ENCODE measurements at regions not wholly inside any gene's neighbourhood (a gene's known extent, or its start where the extent isn't known, plus 50 kb on each side); places are given as distances from the start of the nearest gene placed in this dataset.
"Not testable (repeated sequence)": the region's sequence is repeated elsewhere in the genome, so short reads cannot be mapped to it uniquely, and the experiment has no call there.

DNA sequence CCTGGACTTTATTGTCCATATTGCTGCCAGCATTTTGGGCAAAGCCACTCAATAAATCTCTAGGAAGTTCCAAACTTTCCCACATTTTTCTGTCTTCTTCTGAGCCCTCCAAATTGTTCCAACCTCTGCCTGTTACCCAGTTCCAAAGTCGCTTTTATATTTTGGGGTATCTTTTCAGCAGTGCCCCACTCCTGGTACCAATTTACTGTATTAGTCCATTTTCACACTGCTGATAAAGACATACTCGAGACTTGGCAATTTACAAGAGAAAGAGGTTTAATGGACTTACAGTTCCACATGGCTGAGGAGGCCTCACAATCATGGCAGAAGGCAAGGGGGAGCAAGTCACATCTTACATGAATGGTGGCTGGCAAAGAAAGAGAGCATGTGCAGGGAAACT is 53.4 kb downstream of the AHSP start:
- ATAC-seq: not testable (repeated sequence)

DNA sequence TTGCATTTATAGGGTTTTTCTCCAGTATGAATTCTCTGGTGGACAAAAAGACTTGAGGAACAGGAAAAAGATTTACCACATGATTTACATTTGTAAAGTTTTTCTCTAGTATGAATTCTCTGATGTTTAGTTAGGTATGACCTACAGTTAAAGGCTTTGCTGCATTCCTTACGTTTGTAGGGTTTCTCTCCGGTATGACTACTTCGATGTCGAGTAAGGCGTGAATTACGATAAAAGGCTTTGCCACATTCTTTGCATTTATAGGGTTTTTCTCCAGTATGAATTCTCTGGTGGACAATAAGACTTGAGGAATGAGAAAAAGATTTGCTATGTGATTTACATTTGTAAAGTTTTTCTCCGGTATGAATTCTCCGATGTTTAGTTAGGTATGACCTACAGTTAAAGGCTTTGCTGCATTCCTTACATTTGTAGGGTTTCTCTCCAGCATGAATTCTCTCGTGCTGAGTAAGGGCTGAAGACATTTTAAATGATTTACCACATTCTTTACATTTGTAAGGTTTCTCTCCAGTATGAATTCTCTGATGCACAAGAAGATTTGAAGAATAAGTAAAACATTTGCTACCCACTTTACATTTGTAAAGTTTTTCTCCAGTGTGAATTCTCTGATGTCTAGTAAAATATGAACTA is 74.2 kb downstream of the AHSP start:
- not testable (repeated sequence) for ATAC-seq

DNA sequence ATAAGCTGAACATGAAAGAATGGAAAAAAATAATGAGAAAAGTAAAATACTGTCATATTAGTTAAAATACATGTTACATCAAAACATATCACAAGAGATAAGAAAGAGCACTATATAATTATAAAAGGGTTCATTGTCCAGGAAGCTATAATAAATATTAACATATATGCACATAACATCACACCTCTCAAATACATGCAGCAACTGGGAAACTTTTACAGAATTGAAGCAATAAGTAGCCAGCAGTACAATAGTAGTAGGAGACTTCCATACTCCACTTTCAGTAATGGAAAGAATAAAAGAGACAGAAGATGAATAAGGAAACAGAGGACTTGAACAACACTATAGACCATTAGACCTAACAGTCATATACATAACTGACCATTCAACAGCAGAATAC is 90.4 kb downstream of the AHSP start:
- ATAC-seq: no peak

DNA sequence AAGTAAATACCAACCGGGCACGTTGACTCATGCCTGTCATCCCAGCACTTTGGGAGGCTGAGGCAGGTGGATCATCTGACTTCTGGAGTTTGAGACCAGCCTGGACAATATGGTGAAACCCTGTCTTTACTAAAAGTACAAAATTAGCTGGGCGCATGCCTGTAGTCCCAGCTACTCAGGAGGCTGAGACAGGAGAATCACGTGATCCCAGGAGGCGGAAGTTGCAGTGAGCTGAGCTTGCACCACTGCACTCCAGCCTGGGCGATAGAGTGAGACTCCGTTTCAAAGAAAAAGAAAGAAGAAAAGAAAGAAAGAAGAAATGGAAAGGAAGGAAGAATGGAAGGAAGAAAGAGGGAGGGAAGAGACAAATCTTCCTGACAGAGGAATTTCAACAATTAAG is 108.7 kb downstream of the AHSP start:
- ATAC-seq: no peak

DNA sequence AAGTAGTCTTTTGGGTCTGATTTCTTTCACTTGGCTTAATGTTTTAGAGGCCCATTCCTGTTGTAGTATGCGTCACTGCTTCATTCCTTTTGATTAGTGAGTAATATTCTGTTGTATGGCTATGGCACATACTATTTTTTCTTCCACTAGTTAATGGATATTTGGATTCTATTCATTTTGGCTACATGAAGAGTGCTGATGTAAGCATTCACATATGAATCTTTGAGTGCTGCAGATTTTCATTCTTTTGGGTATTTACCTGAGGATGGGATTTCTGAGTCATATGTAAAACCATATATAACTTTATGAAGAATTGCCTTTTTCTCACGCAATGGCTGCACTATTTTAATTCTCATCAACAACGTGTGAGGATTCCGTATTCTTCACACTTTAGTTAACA is 113.6 kb downstream of the AHSP start:
- ATAC-seq: peak in 1 of 2 donors; percentile 17

DNA sequence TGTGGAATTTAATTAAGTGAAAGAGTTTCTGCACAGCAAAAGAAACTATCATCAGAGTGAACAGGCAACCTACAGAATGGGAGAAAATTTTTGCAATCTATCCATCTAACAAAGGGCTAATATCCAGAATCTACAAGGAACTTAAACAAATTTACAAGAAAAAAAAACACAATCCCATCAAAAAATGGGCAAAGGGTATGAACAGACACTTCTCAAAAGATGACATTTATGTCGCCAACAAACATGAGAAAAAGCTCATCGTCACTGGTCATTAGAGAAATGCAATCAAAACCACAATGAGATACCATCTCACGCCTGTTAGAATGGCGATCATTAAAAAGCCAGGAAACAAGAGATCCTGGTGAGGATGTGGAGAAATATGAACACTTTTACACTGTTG is 128.0 kb downstream of the AHSP start:
- not testable (repeated sequence) for ATAC-seq

DNA sequence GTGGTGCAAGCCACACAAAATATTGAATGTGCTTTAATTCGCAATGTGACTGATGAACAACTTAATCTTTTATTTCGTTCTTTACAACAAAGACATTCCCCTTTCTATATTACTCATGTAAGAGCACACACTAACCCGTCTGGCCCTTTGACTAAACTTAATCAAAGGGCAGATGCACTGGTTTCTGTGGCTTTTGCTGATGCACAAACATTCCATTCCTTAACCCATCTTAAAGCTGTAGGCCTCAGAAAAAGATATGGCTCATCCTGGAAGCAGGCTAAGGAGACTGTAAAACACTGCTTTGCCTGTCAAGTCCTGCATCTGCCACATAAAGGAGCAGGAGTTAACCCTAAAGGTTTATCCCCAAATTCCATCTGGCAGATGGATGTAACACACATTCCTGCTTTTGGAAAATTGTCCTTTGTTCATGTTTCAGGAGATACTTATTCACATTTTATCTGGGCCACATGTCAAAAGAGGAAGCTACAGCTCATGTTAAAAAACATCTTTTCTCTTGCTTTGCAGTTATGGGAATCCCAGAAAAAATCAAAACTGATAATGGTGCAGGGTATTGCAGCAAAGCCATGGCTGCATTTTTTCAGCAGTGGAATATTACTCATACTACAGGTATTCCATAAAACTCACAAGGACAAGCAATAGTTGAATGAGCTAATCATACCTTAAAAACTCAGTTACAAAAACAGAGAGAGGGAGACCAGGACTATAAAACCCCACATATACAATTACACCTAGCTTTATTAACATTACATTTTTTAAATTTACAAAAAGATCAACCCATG is 137.2 kb downstream of the AHSP start:
- no peak for ATAC-seq

DNA sequence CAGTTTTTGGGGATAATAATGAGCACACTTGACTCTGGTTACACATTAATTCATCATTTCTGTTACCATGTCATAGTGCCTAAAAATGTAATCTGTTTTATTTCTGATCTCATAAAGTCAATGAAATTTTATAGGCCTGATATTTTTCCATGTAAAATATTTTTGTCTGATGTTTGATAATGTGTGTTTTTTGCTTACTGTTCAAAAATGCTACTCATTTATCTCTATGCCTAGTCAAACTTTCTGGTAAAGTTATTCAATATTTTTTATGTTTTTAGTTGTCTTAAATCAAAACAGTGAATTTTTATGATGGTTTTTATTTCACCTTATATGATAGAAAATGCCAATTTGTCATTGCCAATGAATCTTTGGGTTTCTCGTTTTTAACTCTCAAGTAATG is 147.0 kb downstream of the AHSP start:
- ATAC-seq: no peak

DNA sequence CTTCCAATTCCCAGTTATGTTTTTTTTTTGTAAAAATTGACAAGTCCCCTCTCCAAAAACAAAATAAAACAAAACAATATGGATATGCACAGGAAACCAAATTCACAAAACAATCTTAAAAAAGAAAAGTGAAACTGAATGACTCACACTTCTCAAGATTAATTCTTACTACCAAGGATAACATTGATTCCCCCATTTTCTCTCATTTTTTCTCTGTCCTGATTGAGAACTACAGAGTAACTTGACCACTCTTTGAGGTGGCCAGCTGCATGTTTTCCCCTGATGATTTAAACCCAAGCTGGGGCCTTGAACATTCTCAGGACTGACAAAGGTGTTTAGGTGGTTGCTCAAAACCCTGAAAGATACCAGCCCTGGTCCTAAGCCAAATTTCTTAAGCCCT is 149.0 kb downstream of the AHSP start:
- ATAC-seq: no peak

DNA sequence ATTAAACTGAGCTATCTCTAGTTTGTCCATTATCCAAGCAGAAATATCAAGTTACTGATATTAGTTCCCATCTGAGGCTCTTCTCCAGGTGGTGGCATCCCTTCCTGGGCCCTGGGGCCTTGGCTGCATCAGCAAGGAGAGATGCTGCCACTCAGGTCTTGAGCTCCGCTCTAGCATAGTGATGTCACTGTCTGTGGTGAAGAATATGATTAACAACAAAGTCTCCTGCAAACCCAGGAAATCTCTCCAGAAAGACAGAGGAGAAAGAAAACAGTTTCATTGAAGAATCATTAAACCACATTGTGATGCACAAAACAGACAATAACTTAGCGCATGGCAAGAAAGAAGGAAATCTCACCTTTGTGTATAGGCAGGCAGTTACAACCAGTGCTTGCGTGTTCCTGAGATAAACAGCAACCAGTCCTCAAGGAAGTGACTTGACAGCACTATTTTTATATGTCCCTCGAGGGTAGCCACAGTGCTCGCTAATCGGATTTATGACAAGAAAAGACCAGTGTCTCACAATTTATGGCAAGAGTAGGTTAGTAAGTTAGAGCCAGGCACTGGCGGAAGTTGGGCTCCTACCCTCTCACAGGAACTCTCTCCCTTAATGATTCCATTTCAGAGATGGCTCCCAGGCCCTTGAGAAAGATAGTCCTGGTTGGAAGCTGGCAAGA is 151.1 kb downstream of the AHSP start:
- no peak for ATAC-seq

DNA sequence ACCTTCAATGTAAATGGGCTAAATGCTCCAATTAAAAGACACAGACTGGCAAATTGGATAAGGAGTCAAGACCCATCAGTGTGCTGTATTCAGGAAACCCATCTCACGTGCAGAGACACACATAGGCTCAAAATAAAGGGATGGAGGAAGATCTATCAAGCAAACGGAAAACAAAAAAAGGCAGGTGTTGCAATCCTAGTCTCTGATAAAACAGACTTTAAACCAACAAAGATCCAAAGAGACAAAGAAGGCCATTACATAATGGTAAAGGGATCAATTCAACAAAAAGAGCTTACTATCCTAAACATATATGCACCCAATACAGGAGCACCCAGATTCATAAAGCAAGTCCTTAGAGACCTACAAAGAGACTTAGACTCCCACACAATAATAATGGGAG is 161.6 kb downstream of the AHSP start:
- not testable (repeated sequence) for ATAC-seq

DNA sequence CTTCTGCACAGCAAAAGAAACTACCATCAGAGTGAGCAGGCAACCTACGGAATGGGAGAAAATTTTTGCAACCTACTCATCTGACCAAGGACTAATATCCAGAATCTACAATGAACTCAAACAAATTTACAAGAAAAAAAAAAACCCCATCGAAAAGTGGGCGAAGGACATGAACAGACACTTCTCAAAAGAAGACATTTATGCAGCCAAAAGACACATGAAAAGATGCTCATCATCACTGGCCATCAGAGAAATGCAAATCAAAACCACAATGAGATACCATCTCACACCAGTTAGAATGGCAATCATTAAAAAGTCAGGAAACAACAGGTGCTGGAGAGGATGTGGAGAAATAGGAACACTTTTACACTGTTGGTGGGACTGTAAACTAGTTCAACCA is 164.6 kb downstream of the AHSP start:
- ATAC-seq: not testable (repeated sequence)

DNA sequence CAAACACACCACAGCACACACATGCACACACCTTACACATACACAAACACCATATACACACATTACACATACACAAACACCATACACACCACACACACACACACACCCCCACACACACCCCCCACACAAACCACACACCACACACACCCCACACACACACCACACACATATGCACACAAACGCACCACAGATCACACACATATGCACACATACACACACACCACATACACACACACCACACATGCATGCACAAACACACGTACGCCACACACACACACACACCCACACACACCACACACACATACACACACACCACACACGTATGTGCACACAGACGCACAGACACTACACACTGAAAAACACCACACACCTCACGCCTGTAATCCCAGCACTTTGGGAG is 166.0 kb downstream of the AHSP start:
- ATAC-seq: no peak

DNA sequence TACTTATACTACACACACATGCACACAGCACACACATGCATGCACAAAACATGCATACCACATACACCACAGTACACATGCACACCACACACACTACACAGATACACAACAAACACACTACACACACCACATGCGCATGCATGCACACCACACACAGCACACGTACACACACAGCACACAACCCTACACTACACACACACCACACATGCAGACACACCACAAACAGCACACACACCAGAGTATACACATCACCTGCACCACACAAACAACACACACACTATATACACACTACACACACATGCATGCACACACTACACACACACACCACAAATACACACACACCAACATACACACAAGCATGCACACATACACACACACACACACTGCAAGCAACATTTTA is 166.8 kb downstream of the AHSP start:
- no peak for ATAC-seq

DNA sequence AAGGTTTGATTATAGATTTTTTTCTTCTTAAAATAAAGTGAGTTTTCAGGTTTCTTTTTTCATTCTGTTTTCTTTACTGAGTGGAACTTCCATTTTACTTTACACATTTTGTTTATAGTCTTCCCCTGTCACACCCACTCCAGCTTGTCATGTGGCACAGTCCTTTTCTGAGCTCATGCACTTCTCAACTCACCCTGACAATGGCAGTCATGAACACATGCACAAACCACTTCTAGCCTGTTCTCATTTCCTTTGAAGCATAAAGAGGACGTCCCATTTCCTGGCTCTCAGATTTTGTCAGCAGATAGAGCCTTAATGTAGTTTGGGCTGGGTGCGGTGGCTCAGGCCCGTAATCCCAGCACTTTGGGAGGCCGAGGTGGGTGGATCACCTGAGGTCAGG is 168.0 kb downstream of the AHSP start:
- peak; percentile 36 to 42 for ATAC-seq

DNA sequence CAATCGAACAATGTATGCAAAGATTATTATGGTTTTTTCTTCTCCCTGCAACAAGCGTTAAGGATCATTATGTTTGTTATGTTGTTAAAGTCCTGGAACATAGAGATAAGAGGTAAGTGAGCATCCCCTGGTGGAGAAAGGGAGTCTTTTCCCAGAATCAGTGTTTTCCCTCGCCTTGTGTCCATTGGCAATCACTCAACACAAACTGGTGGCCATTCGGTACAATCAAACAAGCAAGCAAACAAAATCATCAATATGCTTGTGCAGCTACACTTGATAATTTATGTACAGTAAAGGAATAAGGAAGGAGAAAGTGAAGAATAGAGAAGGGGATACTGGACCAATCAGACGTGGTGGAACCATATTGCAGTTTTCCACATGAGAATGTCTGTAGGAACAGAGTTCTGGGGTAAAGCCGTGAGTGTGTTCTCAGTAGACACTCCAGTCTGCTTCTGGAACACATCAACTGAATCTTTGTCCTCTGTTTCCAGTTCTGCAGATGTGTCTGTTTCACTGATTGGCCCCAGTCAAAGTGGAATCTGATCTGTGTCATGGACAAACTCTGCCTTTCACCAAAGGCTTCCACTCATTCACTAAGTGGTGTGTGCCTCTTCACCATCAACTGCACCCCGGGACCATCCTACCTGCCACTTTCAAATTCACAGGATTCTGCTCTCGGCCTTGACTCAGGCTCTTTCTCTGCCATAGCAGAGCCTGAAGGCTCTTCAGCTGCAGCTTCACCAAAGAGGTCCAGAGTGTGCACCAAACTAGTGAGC is 169.5 kb downstream of the AHSP start:
- ATAC-seq: no peak

DNA sequence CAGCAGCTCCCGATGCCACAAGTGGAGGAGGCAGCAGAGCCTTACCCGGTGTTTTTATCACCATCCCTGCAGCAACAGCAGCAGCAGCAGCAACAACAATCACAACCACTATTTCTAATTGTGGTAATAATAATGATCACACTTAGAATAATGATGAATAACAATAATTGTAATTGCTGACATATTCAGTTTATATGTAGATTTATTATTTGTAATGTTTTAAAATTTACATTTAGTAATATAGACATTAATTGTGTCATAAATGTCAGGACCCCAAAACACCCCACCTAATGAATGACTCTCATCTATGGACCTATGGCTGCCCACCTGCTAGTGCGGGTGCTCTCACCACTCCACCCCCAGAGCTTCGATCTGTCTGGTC is 170.0 kb downstream of the AHSP start:
- no peak for ATAC-seq

DNA sequence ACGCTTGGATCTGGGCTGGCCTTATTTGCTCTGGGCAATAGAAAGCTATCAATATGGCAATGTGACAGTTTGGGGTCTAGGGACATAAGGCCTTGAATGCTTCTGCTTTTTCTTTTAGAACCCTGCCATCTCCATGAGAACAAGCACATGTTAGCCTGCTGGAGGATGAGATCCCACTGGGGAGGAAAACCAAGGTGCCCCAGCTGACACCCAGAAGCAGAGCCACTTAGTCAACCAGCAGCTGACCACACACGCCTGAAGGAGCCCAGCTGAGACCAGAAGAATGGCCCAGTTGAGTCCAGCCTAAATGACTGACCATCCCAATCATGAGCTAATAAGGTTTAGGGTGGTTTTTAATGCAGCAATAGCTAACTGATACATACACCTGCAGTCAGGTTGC is 171.2 kb downstream of the AHSP start:
- ATAC-seq: no peak

DNA sequence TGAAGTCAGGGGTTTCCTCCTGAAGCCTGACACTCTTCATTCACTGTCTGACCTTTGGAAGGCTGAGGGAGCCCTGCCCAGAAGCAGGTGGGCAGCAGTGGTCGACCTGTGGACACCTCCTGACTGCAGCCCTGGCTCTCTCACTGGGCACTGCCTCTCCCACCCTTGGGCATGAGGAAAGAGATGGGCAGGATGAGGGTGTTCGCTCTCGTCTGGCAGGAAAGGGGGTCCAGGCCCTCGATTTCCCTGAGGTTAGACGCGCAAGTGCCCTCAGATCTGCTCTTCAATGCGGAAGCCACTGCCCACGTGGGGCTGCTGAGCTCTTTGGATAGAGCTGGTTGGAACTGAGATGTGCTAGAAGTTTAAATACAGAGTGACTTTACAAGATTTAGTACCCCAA is 171.9 kb downstream of the AHSP start:
- no peak for ATAC-seq

DNA sequence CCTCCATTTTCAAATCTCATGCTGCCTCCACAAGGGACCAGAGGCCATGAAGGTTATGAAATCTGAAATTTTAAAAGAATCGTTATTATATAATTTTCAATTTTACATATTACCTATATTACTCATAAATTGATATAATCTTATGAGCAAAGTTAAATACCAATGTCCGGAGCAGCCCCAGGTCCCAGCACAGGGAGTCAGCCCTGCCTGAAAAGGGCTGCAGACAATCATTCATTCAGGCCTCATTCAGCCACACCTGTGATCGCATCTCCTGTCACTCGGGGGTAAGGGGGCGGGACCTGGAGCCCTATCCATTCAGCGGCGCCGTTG is 172.5 kb downstream of the AHSP start:
- peak; percentile 95 for ATAC-seq

DNA sequence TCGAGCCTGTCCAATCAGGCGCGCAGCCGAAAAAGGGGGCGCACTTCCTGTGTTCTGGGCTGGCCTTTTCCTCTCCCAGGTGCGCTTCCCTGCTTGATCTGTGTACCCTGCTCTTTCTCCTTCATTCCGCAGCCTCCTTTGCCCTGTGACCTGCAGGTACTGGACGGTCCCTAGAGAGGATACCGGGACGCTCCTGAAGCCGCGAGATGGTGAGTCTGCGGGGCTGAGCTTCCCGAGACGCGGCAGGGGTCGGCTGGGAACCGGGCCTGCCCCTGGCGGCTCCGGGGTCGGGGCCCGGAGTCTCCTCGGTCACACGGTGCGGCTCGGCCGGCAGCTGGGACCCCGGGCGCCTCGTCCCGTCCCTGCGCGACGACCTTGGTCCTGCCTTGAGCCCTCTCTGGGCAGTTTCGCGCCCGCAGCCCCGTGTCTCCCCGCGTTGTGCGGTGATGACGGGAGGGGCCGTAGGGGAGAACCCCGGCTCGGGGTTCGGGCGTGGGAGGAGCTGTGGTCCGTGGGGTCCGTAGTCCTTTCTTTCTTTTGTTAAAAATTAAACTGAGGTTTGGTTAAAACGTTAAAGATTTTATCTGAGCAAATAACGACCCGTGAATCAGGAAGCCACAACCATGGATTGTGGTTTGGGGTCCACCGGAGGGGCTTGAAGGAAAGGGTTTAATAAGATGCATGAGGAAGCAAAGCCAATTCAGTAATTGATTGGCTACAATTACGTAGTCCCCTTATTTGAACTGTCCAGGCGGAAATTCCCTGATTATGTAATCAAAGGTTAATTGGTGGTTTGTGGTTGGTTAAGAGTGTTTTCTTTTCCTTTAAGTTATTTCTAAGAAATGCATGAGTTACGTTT is 172.8 kb upstream of the ZNF267 start:
- ATAC-seq: peak; percentile 20 to 25

DNA sequence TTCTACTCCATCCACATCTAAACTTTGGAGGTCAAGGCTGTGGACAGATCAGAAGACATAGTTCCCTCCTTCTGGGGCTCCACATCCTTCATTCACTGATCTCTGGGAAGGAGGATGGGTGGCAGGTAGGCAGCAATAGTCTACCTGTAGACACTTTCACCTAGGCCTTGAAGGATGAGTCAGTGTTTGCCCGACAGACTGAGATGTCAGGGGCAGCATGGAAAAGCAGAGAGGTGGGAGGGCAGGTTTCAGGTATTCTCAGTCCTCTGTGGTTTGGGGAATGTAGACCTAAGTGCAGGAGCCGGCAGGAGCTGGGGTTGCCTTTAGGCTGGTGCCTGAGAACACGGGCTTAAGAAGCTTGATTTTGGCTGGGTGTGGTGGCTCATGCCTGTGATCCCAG is 171.9 kb upstream of the ZNF267 start:
- ATAC-seq: no peak
